Hematopoietic multipotent progenitor cell treated with erythropoietin and hydrocortisone succinate and interleukin-3 and kit ligand, for 15 days (in vitro differentiated cells): ENCODE measurements at regions not wholly inside any gene's neighbourhood (a gene's known extent, or its start where the extent isn't known, plus 50 kb on each side); places are given as distances from the start of the nearest gene placed in this dataset.
"Not testable (repeated sequence)": the region's sequence is repeated elsewhere in the genome, so short reads cannot be mapped to it uniquely, and the experiment has no call there.

ENCODE experiments used
- DNase-seq: peaks from one replicate; pipeline ENCODE4 v3.0.0-alpha.2; 2015; ENCODE audit warnings: low spot score

GRCh38 chr5:68115584-68115983 is 100.0 kb upstream of the PIK3R1 start:
- DNase-seq = no peak

- peak; percentile 6 for DNase-seq
Observed at GRCh38 chr5:68114378-68115040, 101.0 kb upstream of the PIK3R1 start.

- DNase-seq = no peak
Observed at GRCh38 chr5:68112658-68113057, 102.9 kb upstream of the PIK3R1 start.

- DNase-seq = no peak
Observed at GRCh38 chr5:68110894-68111293, 104.7 kb upstream of the PIK3R1 start.

GRCh38 chr5:68110264-68110663 is 105.3 kb upstream of the PIK3R1 start:
- no peak for DNase-seq

- DNase-seq = not testable (repeated sequence)
Observed at GRCh38 chr5:68104217-68104616, 111.3 kb upstream of the PIK3R1 start.

GRCh38 chr5:68103297-68103696 is 112.3 kb upstream of the PIK3R1 start:
- DNase-seq = not testable (repeated sequence)

- no peak for DNase-seq
Observed at GRCh38 chr5:68099327-68099726, 116.2 kb upstream of the PIK3R1 start.

GRCh38 chr5:68093455-68094159 is 121.9 kb upstream of the PIK3R1 start:
- DNase-seq = no peak

- no peak for DNase-seq
Observed at GRCh38 chr5:68088302-68088701, 127.3 kb upstream of the PIK3R1 start.

- DNase-seq = no peak
Observed at GRCh38 chr5:68087866-68088265, 127.7 kb upstream of the PIK3R1 start.

- DNase-seq = no peak
Observed at GRCh38 chr5:68086857-68087256, 128.7 kb upstream of the PIK3R1 start.

GRCh38 chr5:68086439-68086838 is 129.1 kb upstream of the PIK3R1 start:
- DNase-seq = no peak

- no peak for DNase-seq
Observed at GRCh38 chr5:68084396-68084795, 131.2 kb upstream of the PIK3R1 start.

- no peak for DNase-seq
Observed at GRCh38 chr5:68080282-68081050, 135.1 kb upstream of the PIK3R1 start.

- DNase-seq = no peak
Observed at GRCh38 chr5:68077349-68077894, 138.1 kb upstream of the PIK3R1 start.

- DNase-seq = no peak
Observed at GRCh38 chr5:68074633-68075032, 140.9 kb upstream of the PIK3R1 start.

GRCh38 chr5:68074048-68074632 is 141.4 kb upstream of the PIK3R1 start:
- DNase-seq = no peak

- DNase-seq = no peak
Observed at GRCh38 chr5:68071736-68072135, 143.8 kb upstream of the PIK3R1 start.

- DNase-seq = no peak
Observed at GRCh38 chr5:68071282-68071632, 144.3 kb upstream of the PIK3R1 start.

- DNase-seq = no peak
Observed at GRCh38 chr5:68070591-68071281, 144.8 kb upstream of the PIK3R1 start.
